ENCODE measurements at regions not wholly inside any gene's neighbourhood (a gene's known extent, or its start where the extent isn't known, plus 50 kb on each side); places are given as distances from the start of the nearest gene placed in this dataset.

DNA sequence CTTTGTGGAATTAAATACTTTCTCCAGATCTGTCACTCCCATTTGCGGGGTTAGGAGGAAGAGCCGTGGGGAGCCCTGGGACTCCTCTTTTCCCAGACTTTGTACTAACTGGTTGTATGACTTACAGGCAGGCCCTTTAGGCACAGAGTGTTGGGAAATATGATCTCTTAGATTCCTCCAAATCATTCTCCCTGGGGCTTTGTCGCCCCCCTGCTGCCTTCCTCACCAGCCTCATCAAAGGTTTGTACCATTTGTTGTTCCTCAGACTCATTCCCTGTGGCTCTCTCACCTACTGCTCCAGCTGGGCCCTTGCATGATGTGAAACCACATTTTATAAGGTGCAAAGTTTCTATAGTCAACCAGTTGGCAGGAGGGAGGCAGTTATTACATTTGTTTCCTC, 56.4 kb downstream of the CRYGS start:
- H3K27me3 ChIP-seq (ENCODE audit: insufficient read depth, low read length), result peaks cover 37% of the 10 kb centered on the region; the same call in 1 of the 2 replicates
- no peaks in the 10 kb centered on the region for H3K79me2 ChIP-seq (ENCODE audit: control insufficient read depth, insufficient read depth, low read length, unreplicated experiment)
- H3K27ac ChIP-seq (ENCODE audit: low read depth, low read length), result no peak overlapping the region
- H2AFZ ChIP-seq (ENCODE audit: low read length, unreplicated experiment), result no peak overlapping the region
- no peaks in the 10 kb centered on the region for H3K36me3 ChIP-seq (ENCODE audit: insufficient read depth, low read length)
- no peak overlapping the region for H3K4me3 ChIP-seq (ENCODE audit: low read depth, low read length)
- H3K4me1 ChIP-seq (ENCODE audit: control insufficient read depth, insufficient read depth, low read length, unreplicated experiment), result no peaks in the 10 kb centered on the region

DNA sequence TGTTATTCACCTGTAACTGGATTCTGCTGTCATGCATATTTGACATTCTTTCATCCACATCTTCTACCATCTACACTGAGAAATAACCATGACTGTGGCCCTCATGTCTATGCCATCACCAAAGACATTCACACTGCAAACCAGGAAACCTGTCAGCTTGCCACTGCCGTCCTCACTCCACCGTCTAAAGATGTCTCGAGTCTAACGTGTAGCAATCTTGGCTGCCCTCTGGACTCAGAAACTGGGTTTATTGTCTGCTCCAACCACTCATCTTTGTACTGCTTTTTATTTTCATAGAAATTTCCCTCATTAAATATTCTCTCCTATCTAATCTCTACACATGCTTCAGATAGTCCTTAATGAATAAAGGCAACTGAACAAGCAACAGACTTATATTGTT, 57.1 kb downstream of the CRYGS start:
- no peaks in the 10 kb centered on the region for H3K79me2 ChIP-seq (ENCODE audit: control insufficient read depth, insufficient read depth, low read length, unreplicated experiment)
- no peak overlapping the region for H2AFZ ChIP-seq (ENCODE audit: low read length, unreplicated experiment)
- H3K27me3 ChIP-seq (ENCODE audit: insufficient read depth, low read length), result peaks cover 32% of the 10 kb centered on the region; the same call in 1 of the 2 replicates
- no peaks in the 10 kb centered on the region for H3K36me3 ChIP-seq (ENCODE audit: insufficient read depth, low read length)
- H3K4me3 ChIP-seq (ENCODE audit: low read depth, low read length), result no peak overlapping the region
- no peak overlapping the region for H3K27ac ChIP-seq (ENCODE audit: low read depth, low read length)
- H3K4me1 ChIP-seq (ENCODE audit: control insufficient read depth, insufficient read depth, low read length, unreplicated experiment), result no peaks in the 10 kb centered on the region

DNA sequence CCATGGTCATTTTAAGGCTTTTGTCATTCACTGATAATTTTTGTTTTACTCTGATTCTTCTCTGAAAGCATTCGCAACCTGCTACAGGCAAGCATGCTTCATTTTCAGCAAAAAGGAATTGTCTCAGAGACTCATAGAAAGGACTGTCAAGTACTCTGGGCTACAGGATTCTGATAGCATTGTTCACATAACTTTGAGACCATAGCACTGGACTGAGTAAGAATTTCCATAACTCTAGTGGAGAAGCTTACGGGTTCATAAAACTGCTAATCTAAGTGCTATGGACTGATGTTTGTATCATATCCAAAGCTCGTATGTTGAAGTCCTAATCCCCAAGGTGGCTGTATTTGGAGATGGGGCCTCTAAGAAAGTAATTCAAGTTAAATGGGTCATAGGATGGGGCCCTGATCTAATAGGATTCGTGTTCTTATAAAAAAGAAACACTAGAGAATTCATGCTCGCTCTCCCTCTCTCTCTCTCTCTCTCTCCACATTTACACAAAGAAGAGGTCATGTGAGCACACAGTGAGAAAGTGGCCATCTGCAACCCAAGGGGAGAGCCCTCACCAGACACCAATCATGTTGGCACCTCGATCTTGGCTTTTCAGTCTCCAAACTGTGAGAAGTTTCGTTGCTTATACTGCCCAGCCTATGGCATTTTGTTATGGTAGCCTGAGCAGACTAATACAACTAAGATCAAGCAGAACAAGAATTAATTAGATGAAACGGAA, 60.4 kb downstream of the CRYGS start:
- Histone ChIP-seq H3K79me2 (ENCODE audit: control insufficient read depth, insufficient read depth, low read length, unreplicated experiment) (no peaks in the 10 kb centered on the region), H2AFZ (ENCODE audit: low read length, unreplicated experiment) (no peak overlapping the region), H3K27me3 (ENCODE audit: insufficient read depth, low read length) (peaks cover 16% of the 10 kb centered on the region), H3K36me3 (ENCODE audit: insufficient read depth, low read length) (no peaks in the 10 kb centered on the region), H3K4me1 (ENCODE audit: control insufficient read depth, insufficient read depth, low read length, unreplicated experiment) (no peaks in the 10 kb centered on the region), H3K4me3 (ENCODE audit: low read depth, low read length) (no peak overlapping the region), H3K27ac (ENCODE audit: low read depth, low read length) (no peak overlapping the region)

DNA sequence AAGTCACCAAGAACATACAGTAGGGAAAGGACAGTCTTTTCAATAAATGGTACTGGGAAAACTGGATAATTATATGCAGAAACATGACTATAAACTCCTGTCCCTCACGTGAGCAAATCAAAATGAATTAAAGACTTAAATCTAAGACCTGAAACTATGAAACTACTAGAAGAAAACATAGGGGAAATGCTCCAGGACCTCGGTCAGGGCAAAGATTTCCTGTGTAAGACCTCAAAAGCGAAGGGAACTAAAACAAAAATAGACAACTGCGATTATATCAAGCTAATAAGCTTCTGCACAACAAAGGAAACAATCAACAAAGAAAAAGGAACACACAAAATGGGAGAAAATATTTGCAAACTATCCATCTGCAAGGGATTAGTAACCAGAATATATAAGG, 62.7 kb downstream of the CRYGS start:
- no peak overlapping the region for H3K4me3 ChIP-seq (ENCODE audit: low read depth, low read length)
- no peaks in the 10 kb centered on the region for H3K4me1 ChIP-seq (ENCODE audit: control insufficient read depth, insufficient read depth, low read length, unreplicated experiment)
- no peak overlapping the region for H2AFZ ChIP-seq (ENCODE audit: low read length, unreplicated experiment)
- H3K27me3 ChIP-seq (ENCODE audit: insufficient read depth, low read length), result peaks cover 19% of the 10 kb centered on the region
- H3K79me2 ChIP-seq (ENCODE audit: control insufficient read depth, insufficient read depth, low read length, unreplicated experiment), result no peaks in the 10 kb centered on the region
- no peaks in the 10 kb centered on the region for H3K36me3 ChIP-seq (ENCODE audit: insufficient read depth, low read length)
- H3K27ac ChIP-seq (ENCODE audit: low read depth, low read length), result no peak overlapping the region

DNA sequence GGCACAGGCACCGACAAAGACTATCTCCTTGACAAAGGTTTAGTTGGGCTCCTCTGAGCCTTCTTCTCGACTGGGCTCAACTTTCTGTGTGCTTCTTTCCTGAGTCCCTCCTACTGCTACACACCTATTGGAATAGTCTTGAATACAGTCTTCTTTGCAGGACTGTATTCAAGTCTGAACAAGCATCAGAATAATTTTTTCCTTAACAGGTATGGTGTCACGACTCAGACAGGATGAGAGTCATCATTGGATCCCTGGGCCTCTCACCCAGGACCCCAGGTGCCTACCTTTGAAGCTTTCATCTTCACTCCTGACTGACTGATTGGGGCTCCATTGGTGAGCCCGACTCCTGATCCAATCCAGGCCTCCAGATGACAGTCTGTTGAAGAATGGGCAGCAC, 66.3 kb downstream of the CRYGS start:
- Histone ChIP-seq H3K27me3 (ENCODE audit: insufficient read depth, low read length) (peaks cover 9% of the 10 kb centered on the region; the same call in 1 of the 2 replicates), H3K79me2 (ENCODE audit: control insufficient read depth, insufficient read depth, low read length, unreplicated experiment) (no peaks in the 10 kb centered on the region), H3K36me3 (ENCODE audit: insufficient read depth, low read length) (no peaks in the 10 kb centered on the region), H2AFZ (ENCODE audit: low read length, unreplicated experiment) (no peak overlapping the region), H3K4me3 (ENCODE audit: low read depth, low read length) (no peak overlapping the region), H3K4me1 (ENCODE audit: control insufficient read depth, insufficient read depth, low read length, unreplicated experiment) (no peaks in the 10 kb centered on the region), H3K27ac (ENCODE audit: low read depth, low read length) (no peak overlapping the region)

DNA sequence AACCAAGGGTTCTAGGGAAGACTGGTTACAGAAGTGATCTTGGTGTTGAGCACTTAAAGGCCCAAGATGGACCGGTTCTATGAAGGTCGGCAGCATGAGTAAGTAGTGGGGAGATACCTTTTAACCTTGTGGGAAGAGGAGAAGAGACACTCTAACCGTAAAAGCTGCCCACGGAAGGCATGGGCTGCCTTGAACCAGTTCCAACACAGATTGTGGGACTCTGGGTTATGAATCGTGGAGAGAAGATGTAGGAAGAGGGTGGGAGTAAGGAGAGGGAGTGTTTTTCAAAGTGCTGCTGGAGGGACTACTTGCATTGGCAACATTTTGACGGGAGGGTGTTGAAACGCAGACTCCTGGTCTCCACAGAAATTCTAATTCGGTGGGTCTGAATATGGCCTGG, 67.1 kb downstream of the CRYGS start:
- no peak overlapping the region for H3K4me3 ChIP-seq (ENCODE audit: low read depth, low read length)

DNA sequence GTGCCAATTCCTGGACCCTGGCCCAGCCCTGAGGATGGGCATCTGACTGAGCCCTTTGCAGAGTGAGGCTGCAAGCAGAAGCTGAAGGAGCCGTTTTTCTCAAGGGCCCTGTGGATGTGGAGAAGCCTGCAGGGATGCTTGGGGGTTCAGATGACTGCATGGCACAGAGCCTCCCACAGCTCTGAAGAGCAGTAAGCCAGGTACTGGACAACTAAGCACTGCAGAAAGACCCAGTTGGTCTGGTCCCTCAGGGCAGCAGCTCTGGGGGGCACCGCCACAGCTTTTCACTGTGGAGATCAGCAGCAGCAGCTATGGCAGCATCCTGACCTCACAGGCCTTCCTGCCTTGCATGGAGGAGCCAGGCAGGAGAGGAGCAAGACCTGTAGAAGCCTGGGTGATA, 67.6 kb downstream of the CRYGS start:
- Histone ChIP-seq H3K4me3 (ENCODE audit: low read depth, low read length) (no peak overlapping the region), H3K36me3 (ENCODE audit: insufficient read depth, low read length) (no peaks in the 10 kb centered on the region), H3K27ac (ENCODE audit: low read depth, low read length) (no peak overlapping the region), H3K4me1 (ENCODE audit: control insufficient read depth, insufficient read depth, low read length, unreplicated experiment) (no peaks in the 10 kb centered on the region), H3K27me3 (ENCODE audit: insufficient read depth, low read length) (peaks cover 16% of the 10 kb centered on the region), H2AFZ (ENCODE audit: low read length, unreplicated experiment) (no peak overlapping the region), H3K79me2 (ENCODE audit: control insufficient read depth, insufficient read depth, low read length, unreplicated experiment) (no peaks in the 10 kb centered on the region)

More for the DNA sequence above, 67.1 kb downstream of the CRYGS start:
- Histone ChIP-seq H3K27me3 (ENCODE audit: insufficient read depth, low read length) (peaks cover 11% of the 10 kb centered on the region), H3K36me3 (ENCODE audit: insufficient read depth, low read length) (no peaks in the 10 kb centered on the region), H3K27ac (ENCODE audit: low read depth, low read length) (no peak overlapping the region), H3K79me2 (ENCODE audit: control insufficient read depth, insufficient read depth, low read length, unreplicated experiment) (no peaks in the 10 kb centered on the region), H3K4me1 (ENCODE audit: control insufficient read depth, insufficient read depth, low read length, unreplicated experiment) (no peaks in the 10 kb centered on the region), H2AFZ (ENCODE audit: low read length, unreplicated experiment) (no peak overlapping the region)

DNA sequence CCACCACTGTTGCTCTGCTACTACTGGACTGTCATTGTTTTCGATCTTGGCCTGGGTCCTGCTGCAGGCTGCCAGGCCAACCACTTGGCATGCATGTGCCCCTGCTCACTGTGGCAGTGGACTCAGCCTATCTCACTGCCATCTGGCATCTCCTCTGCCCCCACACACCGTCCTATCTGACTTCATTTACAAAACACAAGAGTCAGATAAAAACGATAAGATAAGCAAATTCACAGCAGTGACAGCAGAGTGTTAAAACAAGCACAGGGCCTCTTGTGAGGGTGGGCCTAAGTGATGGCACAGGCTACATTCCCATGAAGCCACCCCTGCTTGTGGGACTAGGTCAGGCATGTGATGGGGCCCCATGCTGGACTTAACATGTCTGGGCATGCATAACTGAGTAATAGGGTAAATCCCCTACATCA, 68.1 kb downstream of the CRYGS start:
- H3K79me2 ChIP-seq (ENCODE audit: control insufficient read depth, insufficient read depth, low read length, unreplicated experiment), result no peaks in the 10 kb centered on the region
- no peak overlapping the region for H3K27ac ChIP-seq (ENCODE audit: low read depth, low read length)
- no peak overlapping the region for H2AFZ ChIP-seq (ENCODE audit: low read length, unreplicated experiment)
- H3K4me1 ChIP-seq (ENCODE audit: control insufficient read depth, insufficient read depth, low read length, unreplicated experiment), result no peaks in the 10 kb centered on the region
- H3K27me3 ChIP-seq (ENCODE audit: insufficient read depth, low read length), result peaks cover 21% of the 10 kb centered on the region
- no peak overlapping the region for H3K4me3 ChIP-seq (ENCODE audit: low read depth, low read length)
- H3K36me3 ChIP-seq (ENCODE audit: insufficient read depth, low read length), result no peaks in the 10 kb centered on the region

DNA sequence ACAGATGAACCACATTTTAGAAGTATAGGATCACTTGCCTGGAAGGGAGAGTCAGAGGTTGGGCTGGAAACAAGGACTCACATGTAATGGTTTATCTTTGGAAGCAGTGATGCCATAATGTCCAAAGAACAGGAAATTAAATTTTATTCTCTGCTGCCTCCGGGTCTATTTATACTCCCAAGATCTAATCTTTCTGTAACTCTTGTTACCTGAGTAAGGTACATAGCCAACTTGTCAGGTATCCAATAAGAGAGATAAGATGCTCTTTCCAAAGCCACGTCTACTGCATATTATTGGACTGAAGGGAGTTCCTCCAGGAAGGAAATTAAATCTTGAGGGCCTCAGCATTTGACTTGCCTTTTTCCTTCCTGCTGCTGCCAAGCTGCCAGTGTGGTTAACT, 71.0 kb downstream of the CRYGS start:
- H3K27me3 ChIP-seq (ENCODE audit: insufficient read depth, low read length), result peaks cover 38% of the 10 kb centered on the region
- H3K79me2 ChIP-seq (ENCODE audit: control insufficient read depth, insufficient read depth, low read length, unreplicated experiment), result no peaks in the 10 kb centered on the region
- no peak overlapping the region for H3K27ac ChIP-seq (ENCODE audit: low read depth, low read length)
- H2AFZ ChIP-seq (ENCODE audit: low read length, unreplicated experiment), result no peak overlapping the region
- no peak overlapping the region for H3K4me3 ChIP-seq (ENCODE audit: low read depth, low read length)
- no peaks in the 10 kb centered on the region for H3K36me3 ChIP-seq (ENCODE audit: insufficient read depth, low read length)
- no peaks in the 10 kb centered on the region for H3K4me1 ChIP-seq (ENCODE audit: control insufficient read depth, insufficient read depth, low read length, unreplicated experiment)

DNA sequence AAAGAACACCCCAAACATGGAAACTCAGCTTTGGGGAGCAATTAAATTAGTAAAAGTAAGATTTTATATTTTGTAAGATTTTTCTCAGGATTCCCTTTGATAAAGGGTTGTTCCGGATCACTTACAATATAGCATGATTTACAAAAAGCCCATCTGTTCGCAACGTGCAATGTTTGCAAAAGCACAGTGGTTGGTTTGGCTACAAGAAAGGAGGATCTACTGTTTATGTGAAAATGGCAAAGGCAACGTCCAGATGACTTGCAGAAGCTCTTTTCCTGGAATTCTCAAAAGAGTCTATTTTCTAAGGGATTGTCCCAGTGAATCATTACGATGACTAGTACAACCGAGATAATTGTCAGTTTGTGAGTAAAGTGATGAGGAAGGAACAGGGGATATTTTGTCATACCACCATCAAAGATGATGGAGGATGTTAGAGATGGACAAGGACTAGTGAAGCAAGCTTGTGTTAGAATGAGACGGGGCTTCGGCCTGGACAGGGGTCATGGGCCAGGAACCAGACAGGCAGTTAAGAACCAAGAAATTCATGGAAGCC, 71.6 kb downstream of the CRYGS start:
- Histone ChIP-seq H3K27me3 (ENCODE audit: insufficient read depth, low read length) (peaks cover 36% of the 10 kb centered on the region), H3K27ac (ENCODE audit: low read depth, low read length) (no peak overlapping the region), H3K79me2 (ENCODE audit: control insufficient read depth, insufficient read depth, low read length, unreplicated experiment) (no peaks in the 10 kb centered on the region)

DNA sequence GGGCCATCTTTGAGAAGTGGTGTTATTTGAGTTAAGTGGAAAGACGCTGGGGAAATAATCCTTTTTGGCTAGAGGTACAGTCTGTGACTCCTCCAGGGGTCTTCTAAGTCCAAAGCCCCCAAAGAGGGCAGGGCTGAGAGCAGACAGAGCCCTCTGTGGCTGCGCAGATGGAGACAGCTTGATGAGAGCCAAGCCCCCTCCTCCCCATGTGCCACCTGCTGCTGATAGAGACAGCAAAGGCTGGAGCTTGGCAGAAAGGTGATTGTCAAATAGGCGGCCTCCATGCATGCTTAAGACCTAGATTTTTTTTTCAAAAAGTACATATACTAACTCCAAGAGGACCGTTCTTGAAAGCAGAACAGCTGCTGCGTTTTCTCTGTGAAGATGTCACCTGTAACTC, 72.4 kb downstream of the CRYGS start:
- Histone ChIP-seq H3K36me3 (ENCODE audit: insufficient read depth, low read length) (no peaks in the 10 kb centered on the region), H3K4me3 (ENCODE audit: low read depth, low read length) (no peak overlapping the region), H3K79me2 (ENCODE audit: control insufficient read depth, insufficient read depth, low read length, unreplicated experiment) (no peaks in the 10 kb centered on the region), H3K27me3 (ENCODE audit: insufficient read depth, low read length) (peaks cover 38% of the 10 kb centered on the region), H2AFZ (ENCODE audit: low read length, unreplicated experiment) (no peak overlapping the region), H3K27ac (ENCODE audit: low read depth, low read length) (no peak overlapping the region), H3K4me1 (ENCODE audit: control insufficient read depth, insufficient read depth, low read length, unreplicated experiment) (peaks cover 2% of the 10 kb centered on the region)

More for the DNA sequence above, 71.6 kb downstream of the CRYGS start:
- no peaks in the 10 kb centered on the region for H3K36me3 ChIP-seq (ENCODE audit: insufficient read depth, low read length)
- no peak overlapping the region for H2AFZ ChIP-seq (ENCODE audit: low read length, unreplicated experiment)
- no peaks in the 10 kb centered on the region for H3K4me1 ChIP-seq (ENCODE audit: control insufficient read depth, insufficient read depth, low read length, unreplicated experiment)
- no peak overlapping the region for H3K4me3 ChIP-seq (ENCODE audit: low read depth, low read length)

Measured in ACC112 (cell line).